ENCODE measurements at regions not wholly inside any gene's neighbourhood (a gene's known extent, or its start where the extent isn't known, plus 50 kb on each side); places are given as distances from the start of the nearest gene placed in this dataset.

- no peak for TF ChIP-seq POLR2A (IDR thresholded peaks at IDR 0.05)
- TF ChIP-seq, protein P1, sequence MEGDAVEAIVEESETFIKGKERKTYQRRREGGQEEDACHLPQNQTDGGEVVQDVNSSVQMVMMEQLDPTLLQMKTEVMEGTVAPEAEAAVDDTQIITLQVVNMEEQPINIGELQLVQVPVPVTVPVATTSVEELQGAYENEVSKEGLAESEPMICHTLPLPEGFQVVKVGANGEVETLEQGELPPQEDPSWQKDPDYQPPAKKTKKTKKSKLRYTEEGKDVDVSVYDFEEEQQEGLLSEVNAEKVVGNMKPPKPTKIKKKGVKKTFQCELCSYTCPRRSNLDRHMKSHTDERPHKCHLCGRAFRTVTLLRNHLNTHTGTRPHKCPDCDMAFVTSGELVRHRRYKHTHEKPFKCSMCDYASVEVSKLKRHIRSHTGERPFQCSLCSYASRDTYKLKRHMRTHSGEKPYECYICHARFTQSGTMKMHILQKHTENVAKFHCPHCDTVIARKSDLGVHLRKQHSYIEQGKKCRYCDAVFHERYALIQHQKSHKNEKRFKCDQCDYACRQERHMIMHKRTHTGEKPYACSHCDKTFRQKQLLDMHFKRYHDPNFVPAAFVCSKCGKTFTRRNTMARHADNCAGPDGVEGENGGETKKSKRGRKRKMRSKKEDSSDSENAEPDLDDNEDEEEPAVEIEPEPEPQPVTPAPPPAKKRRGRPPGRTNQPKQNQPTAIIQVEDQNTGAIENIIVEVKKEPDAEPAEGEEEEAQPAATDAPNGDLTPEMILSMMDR (IDR thresholded peaks at IDR 0.05), result no peak
- Histone ChIP-seq H3K4me1 (no peaks in the 10 kb centered on the region), H3K4me3 (replicated peaks in 1 of 3) (no peak overlapping the region), H3K27ac (no peak overlapping the region), H3K27me3 (no peaks in the 10 kb centered on the region), H3K9me3 (no peaks in the 10 kb centered on the region), H3K36me3 (no peaks in the 10 kb centered on the region)
- 56 to 58% methylated on average over 1 of the region's 1 CpG for WGBS, 2 donors
- DNase-seq, result no peak
- intact Hi-C loops (cut with DNase I), result no loop called here
Observed at GRCh38 chr2:184114439-184114838, 483.9 kb upstream of the ZNF804A start.

- no peaks in the 10 kb centered on the region for H3K4me1 ChIP-seq
- H3K9me3 ChIP-seq, result no peaks in the 10 kb centered on the region
- H3K27ac ChIP-seq, result no peak overlapping the region
- intact Hi-C loops (cut with DNase I), result no loop called here
- no peak for DNase-seq
- TF ChIP-seq POLR2A (IDR thresholded peaks at IDR 0.05), result no peak
- TF ChIP-seq, protein P1 (IDR thresholded peaks at IDR 0.05), result no peak
- H3K27me3 ChIP-seq, result no peaks in the 10 kb centered on the region
- no peak overlapping the region for H3K4me3 ChIP-seq (replicated peaks in 1 of 3)
- H3K36me3 ChIP-seq, result no peaks in the 10 kb centered on the region
- WGBS, 2 donors, result 94 to 100% methylated on average over 1 of the region's 1 CpG
Observed at GRCh38 chr2:184119989-184120800, 478.1 kb upstream of the ZNF804A start.

GRCh38 chr2:184125867-184126266 is 472.5 kb upstream of the ZNF804A start:
- WGBS, 2 donors, result 84 to 88% methylated on average over 2 of the region's 2 CpGs
- DNase-seq, result no peak
- Histone ChIP-seq H3K27ac (no peak overlapping the region), H3K4me1 (no peaks in the 10 kb centered on the region), H3K9me3 (no peaks in the 10 kb centered on the region), H3K36me3 (no peaks in the 10 kb centered on the region), H3K4me3 (replicated peaks in 1 of 3) (no peak overlapping the region), H3K27me3 (no peaks in the 10 kb centered on the region)
- TF ChIP-seq, protein P1 (IDR thresholded peaks at IDR 0.05), result no peak
- TF ChIP-seq POLR2A (IDR thresholded peaks at IDR 0.05), result no peak
- intact Hi-C loops (cut with DNase I), result no loop called here

GRCh38 chr2:184129073-184129472 is 469.3 kb upstream of the ZNF804A start:
- intact Hi-C loops (cut with DNase I), result no loop called here
- no peak for DNase-seq
- 40 to 90% methylated on average over 1 of the region's 1 CpG for whole genome bisulfite sequencing, 2 donors

DNA sequence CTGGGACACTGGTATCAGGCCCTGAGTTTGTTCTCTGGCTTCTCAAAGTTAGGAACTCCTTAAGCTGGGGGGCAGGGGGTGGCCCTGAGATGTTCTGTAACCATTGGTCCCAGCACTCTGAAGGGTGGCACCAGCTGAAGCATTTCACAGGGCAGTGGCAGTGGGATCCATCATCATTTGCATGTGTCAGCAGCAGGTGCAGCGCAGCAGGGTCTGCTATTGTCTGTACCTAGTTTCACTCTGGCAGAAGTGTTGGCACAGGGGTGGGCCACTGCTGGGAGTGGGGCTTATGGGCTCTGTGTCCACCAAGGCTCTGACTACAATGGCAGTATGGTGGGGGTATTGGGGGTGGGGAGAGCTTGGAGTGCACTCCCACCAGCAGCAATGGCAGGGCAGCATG is 460.4 kb upstream of the ZNF804A start:
- no peak for TF ChIP-seq POLR2A (IDR thresholded peaks at IDR 0.05)
- TF ChIP-seq, protein P1 (IDR thresholded peaks at IDR 0.05), result no peak
- no peak for DNase-seq
- H3K9me3 ChIP-seq, result no peaks in the 10 kb centered on the region
- no peaks in the 10 kb centered on the region for H3K4me1 ChIP-seq
- intact Hi-C loops (cut with DNase I), result no loop called here
- no peaks in the 10 kb centered on the region for H3K27me3 ChIP-seq
- no peak overlapping the region for H3K4me3 ChIP-seq (replicated peaks in 1 of 3)
- no peak overlapping the region for H3K27ac ChIP-seq
- 82% methylated on average over 1 of the region's 1 CpG; no CpG with 5 or more reads in 1 of the 2 donors for WGBS, 2 donors
- H3K36me3 ChIP-seq, result no peaks in the 10 kb centered on the region

More at GRCh38 chr2:184129073-184129472, 469.3 kb upstream of the ZNF804A start:
- no peak overlapping the region for H3K27ac ChIP-seq
- H3K4me1 ChIP-seq, result no peaks in the 10 kb centered on the region
- no peaks in the 10 kb centered on the region for H3K36me3 ChIP-seq
- TF ChIP-seq, protein P1 (IDR thresholded peaks at IDR 0.05), result no peak
- TF ChIP-seq POLR2A (IDR thresholded peaks at IDR 0.05), result no peak
- H3K9me3 ChIP-seq, result no peaks in the 10 kb centered on the region
- H3K27me3 ChIP-seq, result no peaks in the 10 kb centered on the region
- H3K4me3 ChIP-seq (replicated peaks in 1 of 3), result no peak overlapping the region

Data from thyroid gland (tissue), 4 donors.